NB4 (cell line): ENCODE measurements at regions not wholly inside any gene's neighbourhood (a gene's known extent, or its start where the extent isn't known, plus 50 kb on each side); places are given as distances from the start of the nearest gene placed in this dataset.

Experiments used
- DNase-seq: peaks from one replicate; pipeline ENCODE4 v3.0.0; 2010; ENCODE audit warnings: low read depth
- H3K4me3 ChIP-seq: one replicate; pipeline ENCODE4 v1.5.1; 2011; ENCODE audit warnings: mild to moderate bottlenecking, low read depth, low read length, moderate library complexity
- CTCF ChIP-seq: IDR thresholded peaks from one replicate; pipeline ENCODE4 v1.5.1; 2012; ENCODE audit warnings: low read depth, low read length
- MAX ChIP-seq: IDR thresholded peaks from 2 replicates; pipeline ENCODE4 v1.6.1; 2011; ENCODE audit warnings: low read depth, low read length
- MYC ChIP-seq: IDR thresholded peaks from 2 replicates; pipeline ENCODE4 v1.6.1; 2011; ENCODE audit warnings: low read depth, low read length
- POLR2A ChIP-seq: IDR thresholded peaks from 2 replicates; pipeline ENCODE4 v1.6.1; 2011; ENCODE audit warnings: mild to moderate bottlenecking; ENCODE audit not compliant: insufficient read length; ENCODE audit errors: extremely low read depth

GRCh38 chr20:63084563-63084927 is 77.8 kb upstream of the BHLHE23 start:
- H3K4me3 ChIP-seq: no peak overlapping the region
- TF ChIP-seq MYC (no peak), POLR2A (no peak), CTCF (no peak), MAX (no peak)
- no peak for DNase-seq

- H3K4me3 ChIP-seq: no peak overlapping the region
- DNase-seq: no peak
- no peak for TF ChIP-seq POLR2A
- no peak for TF ChIP-seq CTCF
- no peak for TF ChIP-seq MYC
- no peak for TF ChIP-seq MAX
These were observed 77.2 kb upstream of the BHLHE23 start for GRCh38 chr20:63083831-63084562.

- TF ChIP-seq MAX (no peak), MYC (no peak), CTCF (no peak), POLR2A (no peak)
- H3K4me3 ChIP-seq: no peak overlapping the region
- no peak for DNase-seq
These were observed 76.4 kb upstream of the BHLHE23 start for GRCh38 chr20:63082939-63083735.

GRCh38 chr20:63082308-63082938 is 75.7 kb upstream of the BHLHE23 start:
- TF ChIP-seq CTCF: no peak
- no peak for TF ChIP-seq MAX
- TF ChIP-seq POLR2A: no peak
- TF ChIP-seq MYC: no peak
- H3K4me3 ChIP-seq: no peak overlapping the region
- DNase-seq: peak; percentile 66

- no peak overlapping the region for H3K4me3 ChIP-seq
- DNase-seq: no peak
- no peak for TF ChIP-seq CTCF
- TF ChIP-seq POLR2A: no peak
- TF ChIP-seq MAX: no peak
- no peak for TF ChIP-seq MYC
These were observed 75.1 kb upstream of the BHLHE23 start for GRCh38 chr20:63081831-63082230.
